MM.1S (cell line): ENCODE measurements at regions not wholly inside any gene's neighbourhood (a gene's known extent, or its start where the extent isn't known, plus 50 kb on each side); places are given as distances from the start of the nearest gene placed in this dataset.

Experiments used
- EZH2 ChIP-seq: fragments of 300-600 bp; sonication (generic); optimal IDR thresholded peaks from 2 replicates; pipeline ENCODE3; 2017; ENCODE audit warnings: low read depth, mild to moderate bottlenecking, antibody characterized with exemption, low read length, mixed read lengths
- EZH2phosphoT487 ChIP-seq: fragments of 300-600 bp; sonication (generic); IDR thresholded peaks from 2 replicates; pipeline ENCODE4 v1.6.1; 2018; ENCODE audit warnings: antibody characterized with exemption, low read length
- TF ChIP-seq, protein P1 (sequence below): fragments of 300-600 bp; sonication (generic); IDR thresholded peaks from 2 replicates; pipeline ENCODE4 v1.5.1; 2016; ENCODE audit warnings: antibody characterized with exemption, low read length, mixed read lengths

- TF ChIP-seq, protein P1, sequence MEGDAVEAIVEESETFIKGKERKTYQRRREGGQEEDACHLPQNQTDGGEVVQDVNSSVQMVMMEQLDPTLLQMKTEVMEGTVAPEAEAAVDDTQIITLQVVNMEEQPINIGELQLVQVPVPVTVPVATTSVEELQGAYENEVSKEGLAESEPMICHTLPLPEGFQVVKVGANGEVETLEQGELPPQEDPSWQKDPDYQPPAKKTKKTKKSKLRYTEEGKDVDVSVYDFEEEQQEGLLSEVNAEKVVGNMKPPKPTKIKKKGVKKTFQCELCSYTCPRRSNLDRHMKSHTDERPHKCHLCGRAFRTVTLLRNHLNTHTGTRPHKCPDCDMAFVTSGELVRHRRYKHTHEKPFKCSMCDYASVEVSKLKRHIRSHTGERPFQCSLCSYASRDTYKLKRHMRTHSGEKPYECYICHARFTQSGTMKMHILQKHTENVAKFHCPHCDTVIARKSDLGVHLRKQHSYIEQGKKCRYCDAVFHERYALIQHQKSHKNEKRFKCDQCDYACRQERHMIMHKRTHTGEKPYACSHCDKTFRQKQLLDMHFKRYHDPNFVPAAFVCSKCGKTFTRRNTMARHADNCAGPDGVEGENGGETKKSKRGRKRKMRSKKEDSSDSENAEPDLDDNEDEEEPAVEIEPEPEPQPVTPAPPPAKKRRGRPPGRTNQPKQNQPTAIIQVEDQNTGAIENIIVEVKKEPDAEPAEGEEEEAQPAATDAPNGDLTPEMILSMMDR, result no peak
- TF ChIP-seq EZH2phosphoT487, result no peak
- TF ChIP-seq EZH2, result no peak
These were observed 50.4 kb upstream of the CTLA4 start for GRCh38 chr2:203817147-203817546.
